PFSK-1 (cell line): ENCODE measurements at regions not wholly inside any gene's neighbourhood (a gene's known extent, or its start where the extent isn't known, plus 50 kb on each side); places are given as distances from the start of the nearest gene placed in this dataset.

ENCODE experiments used
- FOXP2 ChIP-seq: optimal IDR thresholded peaks from 2 replicates; pipeline ENCODE3; 2011; ENCODE audit warnings: borderline replicate concordance, control low read depth, inconsistent platforms; ENCODE audit not compliant: insufficient read depth; ENCODE audit errors: extremely low read length, extremely low read depth
- POLR2AphosphoS5 ChIP-seq: IDR thresholded peaks from 2 replicates; pipeline ENCODE4 v1.6.1; 2012; ENCODE audit warnings: low read depth, mild to moderate bottlenecking, control low read depth, low read length, moderate library complexity
- REST ChIP-seq, 2 experiments: IDR thresholded peaks; 2 replicates each; pipeline versions ENCODE4 v1.6.1 to v1.8.0; 2011 to 2012; ENCODE audit warnings: low read depth in 2 of 2, low read length in 2 of 2, control low read depth in 1 of 2, inconsistent platforms in 1 of 2, mild to moderate bottlenecking in 1 of 2, moderate library complexity in 1 of 2; ENCODE audit not compliant: insufficient read depth in 1 of 2
- SIN3A ChIP-seq: IDR thresholded peaks from 2 replicates; pipeline ENCODE4 v1.6.1; 2012; ENCODE audit warnings: mild to moderate bottlenecking, low read length, moderate library complexity, borderline replicate concordance; ENCODE audit not compliant: insufficient read depth
- TAF1 ChIP-seq: IDR thresholded peaks from 2 replicates; pipeline ENCODE4 v1.6.1; 2012; ENCODE audit warnings: low read length, control low read depth, borderline replicate concordance; ENCODE audit not compliant: insufficient read depth

DNA sequence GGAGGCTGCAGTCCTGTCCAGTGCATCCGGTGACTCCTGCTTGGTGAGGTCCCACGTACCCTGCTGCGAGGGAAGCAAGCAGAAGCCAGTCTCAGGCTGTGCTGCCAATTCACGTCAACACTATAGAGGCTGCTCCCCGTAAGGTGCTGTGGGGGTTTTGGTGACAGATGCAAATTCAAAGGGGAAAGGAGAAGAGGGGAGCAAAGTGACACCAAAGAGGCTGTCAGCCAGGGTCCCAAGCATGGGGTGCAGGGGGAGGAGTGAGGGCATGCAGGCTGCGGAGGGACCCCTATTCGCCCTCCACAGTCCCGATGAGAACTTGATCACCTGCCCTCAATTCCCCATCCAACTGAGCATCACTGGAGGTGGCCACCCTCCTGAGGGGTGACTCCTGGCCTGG, 179.4 kb upstream of the HS6ST1 start:
- TF ChIP-seq POLR2AphosphoS5: no peak

GRCh38 chr2:128498589-128498988, 179.9 kb upstream of the HS6ST1 start:
- TF ChIP-seq SIN3A (no peak), POLR2AphosphoS5 (no peak), FOXP2 (no peak), TAF1 (no peak), REST (IDR thresholded peaks at IDR 0.05; ENCODE audit: insufficient read depth in 1 of 2, low read depth in 2 of 2, low read length in 2 of 2) (no peak)

GRCh38 chr2:128499367-128500137, 180.9 kb upstream of the HS6ST1 start:
- TF ChIP-seq POLR2AphosphoS5: no peak

DNA sequence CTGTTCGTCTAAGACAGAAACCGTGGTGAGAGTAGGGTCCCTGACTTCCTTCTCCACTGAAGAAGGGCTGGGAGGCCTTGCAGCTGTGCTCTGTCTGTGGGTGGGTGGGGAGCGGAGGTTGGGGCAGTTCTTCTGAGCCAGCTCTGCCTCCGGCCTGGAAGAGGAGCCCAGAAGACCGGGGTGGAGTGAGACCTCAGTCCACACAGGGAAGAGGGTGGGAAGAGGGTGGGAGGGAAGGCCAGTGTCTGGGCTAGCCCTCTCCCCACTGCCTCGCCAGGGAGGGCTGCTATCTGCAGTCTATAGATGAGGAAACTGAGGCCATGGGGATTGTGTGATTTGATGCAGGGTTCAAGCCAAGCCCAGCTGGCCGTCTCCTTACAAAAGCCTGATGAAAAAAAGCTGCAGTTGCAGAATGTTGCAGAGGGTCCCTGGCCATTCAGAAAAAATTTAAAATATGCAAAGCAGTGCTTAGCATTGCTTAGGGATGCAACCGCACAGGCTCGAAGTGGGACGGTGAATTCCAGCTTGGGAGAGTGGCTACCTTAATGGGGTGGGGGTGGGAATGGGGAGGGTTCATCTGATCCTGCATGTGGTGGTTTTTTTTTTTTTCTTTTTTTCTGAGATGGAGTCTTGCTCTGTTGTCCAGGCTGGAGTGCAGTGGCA, 181.6 kb upstream of the HS6ST1 start:
- TF ChIP-seq SIN3A: no peak
- no peak for TF ChIP-seq TAF1
- no peak for TF ChIP-seq POLR2AphosphoS5
- no peak for TF ChIP-seq FOXP2
- no peak for TF ChIP-seq REST (IDR thresholded peaks at IDR 0.05; ENCODE audit: insufficient read depth in 1 of 2, low read depth in 2 of 2, low read length in 2 of 2)

DNA sequence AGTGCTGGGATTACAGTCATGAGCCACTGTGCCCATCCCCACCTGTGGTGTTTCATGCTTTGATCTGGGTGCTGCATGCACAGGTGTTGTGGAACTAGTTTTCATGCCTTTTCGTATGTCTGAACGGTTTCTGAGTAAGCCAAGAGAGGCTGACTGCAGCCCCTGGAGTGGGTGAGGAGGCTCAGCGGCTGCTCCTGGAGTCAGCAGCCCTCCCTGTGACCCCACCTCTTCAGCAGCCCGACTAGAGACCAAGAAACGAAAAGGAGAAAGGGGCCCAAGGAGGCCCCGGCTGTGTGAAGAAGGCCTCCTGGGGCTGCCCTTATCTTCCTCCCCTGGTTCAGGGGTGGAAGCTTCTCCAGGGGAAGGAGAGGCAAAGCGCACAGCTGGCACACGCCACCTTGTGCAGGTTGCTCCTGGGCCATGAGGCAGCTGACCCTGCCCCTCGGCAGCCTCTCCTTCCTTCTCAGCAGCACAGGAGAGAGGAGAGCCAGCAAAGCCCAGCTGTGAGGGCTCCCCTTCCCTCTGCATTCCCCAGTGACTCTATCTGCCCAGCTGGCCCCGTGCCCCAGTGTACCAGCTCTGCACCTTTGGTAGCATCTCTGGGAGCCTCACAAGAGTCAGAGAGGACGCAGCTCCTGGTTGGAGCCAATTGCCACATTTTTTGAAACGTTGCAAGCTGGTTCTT, 182.5 kb upstream of the HS6ST1 start:
- TF ChIP-seq POLR2AphosphoS5 (no peak), SIN3A (no peak), REST (IDR thresholded peaks at IDR 0.05; ENCODE audit: insufficient read depth in 1 of 2, low read depth in 2 of 2, low read length in 2 of 2) (no peak), FOXP2 (no peak), TAF1 (no peak)

DNA sequence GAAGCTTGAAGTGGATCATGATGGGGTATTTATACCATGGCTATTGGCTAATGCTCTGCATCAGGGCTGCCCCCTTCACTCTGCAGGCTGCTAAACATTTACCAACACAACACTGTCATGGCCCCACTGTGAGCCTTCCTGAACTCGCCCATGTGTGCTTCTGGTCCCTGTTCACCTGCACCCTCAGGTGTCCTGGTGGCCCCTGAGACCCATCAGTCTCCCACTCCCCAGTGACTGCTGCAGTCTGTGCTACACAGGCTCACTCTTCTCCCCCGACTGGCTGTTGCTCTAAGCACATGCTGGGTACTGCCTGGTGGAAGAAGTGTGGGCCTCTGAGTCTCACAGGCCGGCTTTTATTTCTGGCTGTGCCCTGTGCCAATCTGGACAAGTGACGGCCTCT, 183.0 kb upstream of the HS6ST1 start:
- TF ChIP-seq POLR2AphosphoS5 (no peak), FOXP2 (no peak), REST (IDR thresholded peaks at IDR 0.05; ENCODE audit: insufficient read depth in 1 of 2, low read depth in 2 of 2, low read length in 2 of 2) (no peak), SIN3A (no peak)
